B cell (primary cell): ENCODE measurements at regions not wholly inside any gene's neighbourhood (a gene's known extent, or its start where the extent isn't known, plus 50 kb on each side); places are given as distances from the start of the nearest gene placed in this dataset.

ENCODE experiments used
- ATAC-seq: fragments of 200-7000 bp; cut with Tn5 transposase; one replicate; pipeline ENCODE4 v1.10.0; 2021; ENCODE audit warnings: low read depth, mild to moderate bottlenecking, moderate number of reproducible peaks, moderate library complexity
- CTCF ChIA-PET: fragments of 350-600 bp; sonication (Branson Sonifier 250); formaldehyde crosslinking; loops from one replicate; lab custom pipeline; 2021; ENCODE audit warnings: antibody characterized with exemption, inconsistent platforms; lab: Charles Lee
- POLR2A ChIA-PET: fragments of 350-600 bp; sonication (Branson Sonifier 250); formaldehyde crosslinking; loops from one replicate; lab custom pipeline; 2021; ENCODE audit warnings: antibody characterized with exemption; lab: Charles Lee
- DNase-seq: peaks from one replicate; pipeline ENCODE4 v3.0.0; 2013
- H2AFZ ChIP-seq: 2 replicates; pipeline ENCODE4 v1.6.1; 2012; ENCODE audit warnings: mild to moderate bottlenecking, low read depth, low read length; ENCODE audit not compliant: insufficient read depth, poor library complexity, severe bottlenecking
- H3K27ac ChIP-seq, 2 donors: 1 replicate in 1 of 2; 2 replicates in 1 of 2; pipeline ENCODE4 v1.5.1; 2012 to 2013; ENCODE audit warnings: low read length in 2 of 2, mild to moderate bottlenecking in 2 of 2, moderate library complexity in 1 of 2
- H3K27me3 ChIP-seq, 4 experiments: fragments of 200-600 bp in 1 of 4; sonication (generic) in 1 of 4; replicated peaks in 1 of 4; 1 replicate in 2 of 4; 2 replicates in 2 of 4; pipeline versions ENCODE4 v1.6.1 to v1.7.0; 2013 to 2016; ENCODE audit warnings: low read length in 3 of 4, mild to moderate bottlenecking in 2 of 4, mixed read lengths in 1 of 4, moderate library complexity in 1 of 4; ENCODE audit not compliant: insufficient read depth in 4 of 4, control insufficient read depth in 3 of 4; ENCODE audit errors: control extremely low read depth in 1 of 4
- H3K36me3 ChIP-seq, 2 experiments: replicated peaks in 1 of 2; 1 replicate in 1 of 2; 2 replicates in 1 of 2; pipeline versions ENCODE4 v1.6.1 to v1.7.1; 2013; ENCODE audit warnings: low read length in 1 of 2; ENCODE audit not compliant: insufficient read depth in 2 of 2, control insufficient read depth in 1 of 2; ENCODE audit errors: control extremely low read depth in 1 of 2, extremely low read depth in 1 of 2
- H3K4me1 ChIP-seq, 2 donors: fragments of 200-600 bp in 1 of 2; sonication (generic) in 1 of 2; 1 replicate in 1 of 2; 2 replicates in 1 of 2; pipeline versions ENCODE4 v1.5.1 to v1.6.1; 2013 to 2017; ENCODE audit warnings: low read length in 2 of 2; ENCODE audit not compliant: control insufficient read depth in 2 of 2, insufficient read depth in 2 of 2
- H3K4me2 ChIP-seq: replicated peaks from 2 replicates; pipeline ENCODE3; 2012; ENCODE audit warnings: mild to moderate bottlenecking, low read depth, low read length; ENCODE audit not compliant: poor library complexity, severe bottlenecking
- H3K4me3 ChIP-seq, 5 experiments: fragments of 200-600 bp in 1 of 5; sonication (generic) in 1 of 5; 1 replicate in 3 of 5; 2 replicates in 2 of 5; pipeline versions ENCODE4 v1.5.1 to v1.7.0; 2011 to 2016; ENCODE audit warnings: low read length in 4 of 5, mild to moderate bottlenecking in 4 of 5, low read depth in 2 of 5, control low read depth in 1 of 5, moderate library complexity in 1 of 5; ENCODE audit not compliant: insufficient read depth in 1 of 5; ENCODE audit errors: control extremely low read depth in 1 of 5, extremely low read depth in 1 of 5
- H3K79me2 ChIP-seq: fragments of 200-600 bp; sonication (generic); one replicate; pipeline ENCODE4 v1.6.0; 2016; ENCODE audit warnings: low read length; ENCODE audit not compliant: control insufficient read depth, insufficient read depth
- H3K9ac ChIP-seq: fragments of 200-600 bp; sonication (generic); 2 replicates; pipeline ENCODE4 v1.6.1; 2017; ENCODE audit warnings: mild to moderate bottlenecking, low read length, moderate library complexity
- H3K9me3 ChIP-seq, 3 donors: one replicate each; pipeline versions ENCODE4 v1.6.1 to v1.7.1; 2013; ENCODE audit warnings: low read length in 2 of 3; ENCODE audit not compliant: control insufficient read depth in 2 of 3, insufficient read depth in 1 of 3; ENCODE audit errors: control extremely low read depth in 1 of 3
- H4K20me1 ChIP-seq: 2 replicates; pipeline ENCODE4 v1.6.0; 2012; ENCODE audit warnings: mild to moderate bottlenecking, low read length; ENCODE audit not compliant: insufficient read depth, control insufficient read depth, poor library complexity, severe bottlenecking
- H3K27ac Mint-ChIP-seq: one replicate; pipeline ENCODE4 v1.8.0; 2021; ENCODE audit warnings: mixed read lengths
- H3K27me3 Mint-ChIP-seq: one replicate; pipeline ENCODE4 v1.8.0; 2021; ENCODE audit warnings: mixed read lengths
- H3K4me1 Mint-ChIP-seq: one replicate; pipeline ENCODE4 v1.8.0; 2021; ENCODE audit warnings: mixed read lengths
- H3K4me3 Mint-ChIP-seq: one replicate; pipeline ENCODE4 v1.8.0; 2021; ENCODE audit warnings: mixed read lengths
- H3K9me3 Mint-ChIP-seq: one replicate; pipeline ENCODE4 v1.8.0; 2022; ENCODE audit warnings: mixed read lengths; ENCODE audit not compliant: insufficient read depth
- EZH2 ChIP-seq: IDR thresholded peaks from 2 replicates; pipeline ENCODE4 v1.6.1; 2012; ENCODE audit warnings: borderline replicate concordance, low read depth, mild to moderate bottlenecking, moderate library complexity, low read length; ENCODE audit not compliant: insufficient read depth, poor library complexity, severe bottlenecking
- WGBS: methylation state at CpG from one replicate; pipeline ENCODE4 v1.1.5; 2013; ENCODE audit warnings: missing lambda C conversion rate; ENCODE audit not compliant: insufficient coverage; 5-methylcytosine and 5-hydroxymethylcytosine counted together
- intact Hi-C: fragments of 100-400 bp; cut with micrococcal nuclease; formaldehyde crosslinking; loops from one replicate; pipeline ENCODE4 v1.10.0; 2022
- TF ChIP-seq, protein P1 (sequence below): fragments of 200-600 bp; IDR thresholded peaks from one replicate; pipeline ENCODE4 v1.8.0; 2022; ENCODE audit warnings: antibody characterized with exemption, mild to moderate bottlenecking

DNA sequence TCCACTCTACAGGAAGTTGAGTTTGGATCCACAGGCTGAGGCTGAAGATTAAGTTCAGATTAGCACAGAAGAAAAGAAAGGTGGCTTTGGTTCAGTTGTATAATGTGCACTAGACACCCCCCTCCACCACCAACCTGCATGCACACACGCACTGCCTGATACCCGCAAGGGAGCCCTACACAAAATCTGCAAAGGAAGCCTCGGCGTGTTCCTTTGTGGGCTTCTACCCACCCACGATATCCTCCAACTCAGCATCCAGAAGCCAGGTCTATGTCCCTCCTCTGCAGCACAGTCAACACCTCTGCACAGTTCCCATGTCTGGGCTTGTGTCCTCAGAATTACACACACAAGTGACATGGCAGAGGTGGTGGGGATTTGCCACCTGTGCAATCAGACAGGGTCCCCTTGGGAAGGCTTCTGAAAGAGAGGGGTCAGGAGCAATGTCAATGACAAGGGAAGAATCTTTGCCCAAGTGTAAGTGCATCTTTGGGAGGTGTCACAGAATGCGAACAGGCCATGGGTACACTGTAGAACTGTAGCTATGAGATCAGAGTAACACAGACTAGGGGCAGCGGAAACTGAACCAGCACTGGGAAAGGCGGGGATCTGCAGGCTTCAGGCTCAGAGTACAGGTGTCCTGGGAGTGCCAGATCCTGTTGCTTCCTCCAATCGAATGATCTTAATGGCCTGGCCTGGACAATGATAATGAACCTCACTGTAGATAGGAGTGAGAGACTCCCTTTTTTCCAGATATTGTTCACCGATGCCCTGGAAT is 148.6 kb upstream of the ETV3 start:
- no peak for TF ChIP-seq EZH2
- TF ChIP-seq, protein P1, sequence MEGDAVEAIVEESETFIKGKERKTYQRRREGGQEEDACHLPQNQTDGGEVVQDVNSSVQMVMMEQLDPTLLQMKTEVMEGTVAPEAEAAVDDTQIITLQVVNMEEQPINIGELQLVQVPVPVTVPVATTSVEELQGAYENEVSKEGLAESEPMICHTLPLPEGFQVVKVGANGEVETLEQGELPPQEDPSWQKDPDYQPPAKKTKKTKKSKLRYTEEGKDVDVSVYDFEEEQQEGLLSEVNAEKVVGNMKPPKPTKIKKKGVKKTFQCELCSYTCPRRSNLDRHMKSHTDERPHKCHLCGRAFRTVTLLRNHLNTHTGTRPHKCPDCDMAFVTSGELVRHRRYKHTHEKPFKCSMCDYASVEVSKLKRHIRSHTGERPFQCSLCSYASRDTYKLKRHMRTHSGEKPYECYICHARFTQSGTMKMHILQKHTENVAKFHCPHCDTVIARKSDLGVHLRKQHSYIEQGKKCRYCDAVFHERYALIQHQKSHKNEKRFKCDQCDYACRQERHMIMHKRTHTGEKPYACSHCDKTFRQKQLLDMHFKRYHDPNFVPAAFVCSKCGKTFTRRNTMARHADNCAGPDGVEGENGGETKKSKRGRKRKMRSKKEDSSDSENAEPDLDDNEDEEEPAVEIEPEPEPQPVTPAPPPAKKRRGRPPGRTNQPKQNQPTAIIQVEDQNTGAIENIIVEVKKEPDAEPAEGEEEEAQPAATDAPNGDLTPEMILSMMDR = no peak
- no peaks in the 10 kb centered on the region for H3K79me2 ChIP-seq
- no peak for DNase-seq
- CTCF ChIA-PET = no interaction called here
- peaks cover 0 to 13% (median under 1%) of the 10 kb centered on the region in 4 experiments for H3K27me3 ChIP-seq
- intact Hi-C loops = no loop called here
- H3K4me2 ChIP-seq = no peak overlapping the region
- H3K4me1 ChIP-seq = peaks cover 0 to 7% of the 10 kb centered on the region in 2 donors
- Mint-ChIP-seq H3K27ac (no peak overlapping the region), H3K4me3 (no peak overlapping the region), H3K27me3 (peaks cover 57% of the 10 kb centered on the region), H3K9me3 (no peaks in the 10 kb centered on the region), H3K4me1 (peaks cover 6% of the 10 kb centered on the region)
- ATAC-seq = no peak
- no peak overlapping the region for H2AFZ ChIP-seq
- H3K9me3 ChIP-seq = no peaks in the 10 kb centered on the region
- no peak overlapping the region for H3K27ac ChIP-seq
- POLR2A ChIA-PET = no interaction called here
- no peak overlapping the region for H3K4me3 ChIP-seq
- no peak overlapping the region for H3K9ac ChIP-seq
- H4K20me1 ChIP-seq = no peaks in the 10 kb centered on the region
- 100% methylated on average over 9 of the region's 10 CpGs for WGBS
- H3K36me3 ChIP-seq = no peaks in the 10 kb centered on the region

DNA sequence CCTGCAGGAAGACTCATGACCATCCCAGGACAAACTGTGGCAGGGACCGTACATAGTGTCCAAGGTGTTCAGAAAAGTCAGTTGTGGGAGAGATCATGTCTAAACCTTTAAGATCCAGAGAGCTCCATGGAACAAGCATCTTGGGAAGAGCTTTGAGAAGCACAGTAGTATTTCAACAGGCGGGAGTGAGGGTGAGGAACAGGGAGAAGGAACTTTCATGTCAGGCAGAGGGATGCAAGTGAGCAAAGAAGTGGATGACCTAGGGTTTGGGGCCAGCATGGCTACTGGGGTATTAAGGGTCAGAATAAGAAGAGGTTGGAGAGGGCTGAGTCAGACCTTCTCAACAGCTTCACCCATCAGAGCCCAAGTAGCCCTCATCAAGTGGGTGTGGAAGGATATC is 147.9 kb upstream of the ETV3 start:
- Histone ChIP-seq H3K27ac (no peak overlapping the region), H3K4me3 (no peak overlapping the region), H3K4me2 (no peak overlapping the region), H2AFZ (no peak overlapping the region), H3K9me3 (no peaks in the 10 kb centered on the region), H3K9ac (no peak overlapping the region), H4K20me1 (no peaks in the 10 kb centered on the region), H3K36me3 (no peaks in the 10 kb centered on the region), H3K27me3 (peaks cover 0 to 13% (median 3%) of the 10 kb centered on the region in 4 experiments), H3K4me1 (peaks cover 0 to 7% of the 10 kb centered on the region in 2 donors), H3K79me2 (no peaks in the 10 kb centered on the region)
- ChIA-PET CTCF (no interaction called here), POLR2A (no interaction called here)
- H3K9me3 Mint-ChIP-seq = no peaks in the 10 kb centered on the region
- ATAC-seq = no peak
- no peak for DNase-seq
- intact Hi-C loops = no loop called here
- H3K27me3 Mint-ChIP-seq = peaks cover 65% of the 10 kb centered on the region
- H3K4me3 Mint-ChIP-seq = no peak overlapping the region
- 81% methylated on average over 2 of the region's 2 CpGs for WGBS
- TF ChIP-seq, protein P1 = no peak
- TF ChIP-seq EZH2 = no peak
- peaks cover 6% of the 10 kb centered on the region for H3K4me1 Mint-ChIP-seq
- H3K27ac Mint-ChIP-seq = no peak overlapping the region
